SIG-M5 treated with dmso at 0.1 percent for 504 hours (cell line): ENCODE measurements at regions not wholly inside any gene's neighbourhood (a gene's known extent, or its start where the extent isn't known, plus 50 kb on each side); places are given as distances from the start of the nearest gene placed in this dataset.
"Not testable (repeated sequence)": the region's sequence is repeated elsewhere in the genome, so short reads cannot be mapped to it uniquely, and the experiment has no call there.

Experiments
- DNase-seq: peaks from one replicate; lab custom pipeline; 2025; ENCODE audit not compliant: unreplicated experiment; lab: John Stamatoyannopoulos, UW

DNA sequence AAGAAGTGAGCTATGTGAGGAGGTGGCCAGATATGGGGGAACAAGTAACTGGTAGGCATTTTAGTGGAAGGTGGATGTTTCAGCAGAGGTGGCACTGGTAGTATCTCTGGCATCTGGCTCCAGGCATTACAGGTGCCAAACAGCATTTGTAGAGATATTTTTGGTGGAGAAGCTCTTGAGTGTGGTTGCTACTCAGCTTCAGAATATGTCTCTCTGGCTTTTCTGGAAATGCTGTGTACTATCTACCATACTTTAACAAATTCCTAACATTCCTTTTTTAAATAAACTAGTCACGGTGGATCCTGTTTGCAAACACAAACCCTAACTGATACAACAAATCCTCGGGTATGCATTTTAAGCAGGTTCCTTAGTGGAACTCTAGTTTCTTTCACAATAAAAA is 128.0 kb downstream of the BARX2 start:
- DNase-seq: no peak

DNA sequence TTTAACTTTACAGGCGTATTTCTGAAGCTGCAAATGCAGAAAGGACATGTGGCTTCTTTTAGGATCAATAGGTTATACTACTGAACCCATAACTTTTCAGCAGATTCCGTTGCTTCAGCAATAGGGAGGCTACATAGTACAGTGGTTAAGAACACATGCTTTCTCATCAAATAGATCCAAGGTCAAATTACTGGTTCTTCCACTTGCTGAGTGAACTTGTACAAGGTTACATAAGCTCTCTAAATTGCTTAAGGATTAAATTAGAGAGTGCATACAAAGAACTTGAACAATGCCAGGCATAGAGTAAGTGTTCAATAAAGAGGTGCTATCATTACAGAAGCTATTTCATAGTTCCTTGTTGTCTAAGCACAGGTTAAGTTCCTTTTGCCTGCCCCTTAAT is 129.6 kb downstream of the BARX2 start:
- DNase-seq: no peak

DNA sequence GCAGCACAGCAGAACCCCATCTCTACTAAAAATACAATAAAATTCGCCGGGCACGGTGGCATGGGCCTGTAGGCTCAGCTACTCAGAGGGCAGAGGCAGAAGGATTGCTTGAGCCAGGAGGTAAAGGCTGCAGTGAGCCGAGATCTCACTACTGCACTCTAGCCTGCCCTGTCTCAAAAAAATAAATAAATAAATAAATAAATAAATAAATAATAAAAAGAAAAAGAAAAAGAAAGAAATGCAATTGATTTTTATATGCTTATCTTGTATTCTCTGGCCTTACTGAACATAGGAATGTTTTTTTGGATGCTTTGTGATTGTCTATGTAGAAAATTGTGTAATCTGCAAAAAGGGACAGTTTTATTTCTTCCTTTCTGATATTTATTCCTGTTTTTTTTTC is 132.5 kb downstream of the BARX2 start:
- DNase-seq: no peak

DNA sequence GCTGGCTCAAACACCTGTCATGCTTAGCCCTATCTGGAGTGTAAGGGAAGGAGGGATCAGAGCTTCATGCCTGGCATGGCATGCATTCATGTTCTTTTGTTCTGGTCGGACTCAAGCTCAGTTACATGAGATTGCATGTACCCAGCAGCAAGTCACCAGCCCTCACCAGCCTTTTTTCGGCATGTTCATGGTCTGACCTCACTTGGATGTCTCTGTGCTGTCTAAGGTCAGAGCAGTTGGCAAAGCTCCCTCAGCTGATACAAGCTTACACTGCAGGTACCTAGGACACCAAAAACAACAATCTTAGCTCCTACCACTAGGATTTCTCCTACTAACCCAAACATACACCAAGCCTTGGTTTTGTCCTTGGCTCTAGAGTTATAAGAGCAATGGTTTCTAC is 152.6 kb downstream of the BARX2 start:
- DNase-seq: no peak

DNA sequence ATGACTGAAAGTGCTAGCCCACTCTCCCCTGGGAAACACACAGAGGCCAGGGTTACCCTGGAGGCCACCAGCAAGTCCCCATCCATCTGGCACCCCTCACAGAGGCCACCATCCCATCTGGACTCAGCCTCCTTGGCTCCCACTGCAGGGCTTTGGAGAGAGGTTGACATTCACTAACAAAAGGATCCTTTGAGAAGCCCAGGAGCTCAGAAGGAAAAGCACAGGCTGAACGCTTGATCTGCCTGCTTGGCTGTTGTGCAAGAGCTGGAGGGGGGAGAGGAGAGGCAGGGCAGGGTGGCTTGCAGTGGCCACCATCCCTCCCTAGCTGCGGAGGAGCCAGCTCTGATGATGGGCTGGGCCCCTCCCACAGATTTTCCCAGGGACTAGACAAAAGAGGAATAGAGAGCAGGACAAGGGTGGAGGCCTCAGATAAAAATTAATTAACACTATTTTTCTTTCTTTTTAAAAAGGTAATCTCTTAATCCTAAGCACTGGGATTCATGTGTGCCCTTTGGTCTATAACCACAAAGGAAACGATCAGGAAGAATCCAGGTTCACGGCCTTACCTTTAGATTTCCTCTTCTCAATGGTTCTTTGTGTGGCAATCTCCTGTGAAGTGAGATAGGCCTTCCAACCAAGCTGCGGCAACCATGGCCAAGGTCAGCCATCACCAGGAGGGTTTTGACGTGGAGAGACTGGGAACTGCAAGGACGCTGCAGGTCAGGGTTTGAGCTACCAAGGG is 154.7 kb downstream of the BARX2 start:
- DNase-seq: no peak

DNA sequence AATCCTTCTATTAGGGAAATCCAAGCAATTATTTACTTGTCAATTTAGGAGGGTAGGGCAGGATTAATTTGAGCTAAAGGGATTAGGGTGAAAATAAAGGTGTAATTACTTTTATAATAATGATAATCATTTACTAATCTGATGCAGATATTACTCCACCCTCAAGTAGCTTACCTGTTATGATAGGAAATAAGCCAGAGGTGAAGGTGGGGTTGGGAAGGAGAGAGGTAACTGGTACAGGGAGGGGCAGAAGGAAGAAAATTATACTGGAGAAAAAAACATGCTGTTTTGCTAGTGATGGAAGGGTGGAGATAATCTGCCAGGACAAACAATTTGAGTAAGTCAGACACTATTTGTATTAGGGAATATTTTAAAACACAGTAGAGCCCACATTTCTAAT is 157.7 kb downstream of the BARX2 start:
- DNase-seq: no peak

DNA sequence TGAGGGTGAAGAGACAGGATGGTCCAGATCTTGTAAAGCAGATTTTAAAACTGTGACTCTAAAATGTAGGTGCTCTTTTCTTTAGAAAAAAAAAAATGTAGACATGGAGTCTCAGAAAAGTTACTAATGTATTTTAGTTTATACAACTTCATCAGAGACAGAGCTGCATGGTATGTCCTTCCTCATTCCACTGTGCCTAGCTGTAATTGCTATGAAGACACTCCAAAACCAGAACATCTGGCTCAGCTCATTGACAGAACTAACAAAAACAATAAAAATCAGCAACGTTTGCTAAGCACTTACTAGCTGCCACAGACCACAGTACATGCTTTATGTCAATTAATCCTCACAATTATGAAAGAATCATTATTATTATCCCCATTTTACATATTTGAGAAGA is 160.7 kb downstream of the BARX2 start:
- no peak for DNase-seq

DNA sequence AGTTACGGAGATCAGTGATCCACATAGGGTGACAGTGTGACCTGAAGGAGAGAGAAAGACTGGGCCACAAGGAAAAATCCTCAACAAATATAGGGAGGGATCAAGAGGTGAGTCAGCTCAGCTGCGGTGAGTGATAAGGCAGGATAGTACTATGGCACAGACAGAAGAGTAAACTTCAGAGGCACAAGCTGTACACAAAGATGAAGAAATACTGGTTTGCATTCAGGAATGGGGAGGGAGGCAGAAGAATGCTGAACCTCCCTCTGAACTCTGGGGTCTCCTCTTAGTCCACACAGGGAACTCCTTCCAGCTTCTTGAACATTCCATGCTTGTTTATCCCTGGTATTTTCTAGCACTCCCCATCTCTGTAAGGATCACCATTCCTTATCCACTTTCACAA is 162.7 kb downstream of the BARX2 start:
- DNase-seq: no peak

DNA sequence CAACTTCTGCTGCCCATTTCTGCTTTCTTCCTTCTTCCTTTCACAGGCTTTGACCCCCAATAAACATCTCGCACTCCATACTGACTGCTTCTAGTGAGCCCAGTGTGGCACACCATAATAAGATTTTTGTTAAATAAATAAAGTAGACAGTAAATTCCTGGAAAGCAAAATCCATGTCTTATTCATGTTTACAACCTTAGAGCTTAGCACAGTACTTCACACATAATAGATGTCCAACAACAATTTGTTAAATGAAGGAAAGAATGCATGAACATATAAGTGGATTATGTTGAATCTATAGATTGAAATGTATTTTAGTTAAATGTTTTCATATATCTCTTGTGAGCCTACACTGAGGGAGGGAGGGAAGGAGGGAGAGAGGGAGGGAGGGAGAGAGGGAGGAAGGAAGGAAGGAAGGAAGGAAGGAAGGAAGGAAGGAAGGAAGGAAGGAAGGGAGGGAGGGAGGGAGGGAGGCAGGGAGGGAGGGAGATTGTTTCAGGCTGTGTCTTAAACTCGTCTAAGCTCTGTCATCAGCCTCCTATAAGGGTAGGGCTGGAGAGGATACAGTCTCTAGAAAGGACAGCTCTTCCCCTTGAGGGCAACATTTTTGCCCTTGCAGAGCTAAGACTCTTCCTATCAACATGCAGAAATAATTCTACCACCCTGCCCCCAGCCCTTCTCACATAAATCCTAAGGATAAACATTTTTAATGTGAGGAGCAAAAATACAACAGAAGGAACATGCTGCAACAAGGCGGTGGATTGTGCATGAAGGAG is 168.1 kb downstream of the BARX2 start:
- no peak for DNase-seq

DNA sequence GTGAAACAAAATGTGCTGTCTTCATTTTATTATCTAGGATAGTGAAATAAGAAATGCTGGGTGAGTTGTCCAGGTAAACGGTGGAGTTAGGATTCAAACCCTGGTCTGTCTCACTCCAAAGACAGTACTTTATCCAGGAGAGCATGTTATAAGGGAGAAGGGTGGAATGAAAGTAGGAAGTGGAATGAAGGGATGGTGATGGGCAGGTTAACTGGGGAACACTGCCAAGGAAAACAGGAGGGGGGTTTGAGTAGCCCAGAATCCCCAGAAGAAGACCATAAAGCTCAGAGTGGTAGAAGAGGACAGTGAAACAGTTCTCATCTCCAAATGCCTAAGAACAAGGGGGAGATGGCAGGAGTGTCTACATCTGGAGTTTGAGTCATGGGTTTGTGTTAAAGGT is 169.0 kb downstream of the BARX2 start:
- DNase-seq: no peak

DNA sequence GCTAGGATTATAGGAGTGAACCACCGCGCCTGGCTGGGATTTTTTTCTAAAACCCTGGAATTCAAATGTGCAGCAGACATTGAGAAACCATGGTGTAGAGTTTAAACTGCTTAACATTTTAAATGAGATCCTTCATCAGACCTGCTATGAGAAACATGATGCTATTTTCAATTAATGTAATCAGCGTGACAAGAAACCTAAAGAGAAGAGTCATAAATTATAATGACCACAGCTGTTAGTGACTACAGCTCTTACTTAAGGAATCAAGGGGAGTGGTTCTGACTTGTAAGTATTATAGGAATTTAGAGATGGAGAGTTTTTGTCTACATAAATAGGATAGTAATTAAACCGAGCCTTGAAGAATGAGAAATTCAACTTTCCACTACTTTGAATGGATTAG is 170.6 kb downstream of the BARX2 start:
- no peak for DNase-seq

DNA sequence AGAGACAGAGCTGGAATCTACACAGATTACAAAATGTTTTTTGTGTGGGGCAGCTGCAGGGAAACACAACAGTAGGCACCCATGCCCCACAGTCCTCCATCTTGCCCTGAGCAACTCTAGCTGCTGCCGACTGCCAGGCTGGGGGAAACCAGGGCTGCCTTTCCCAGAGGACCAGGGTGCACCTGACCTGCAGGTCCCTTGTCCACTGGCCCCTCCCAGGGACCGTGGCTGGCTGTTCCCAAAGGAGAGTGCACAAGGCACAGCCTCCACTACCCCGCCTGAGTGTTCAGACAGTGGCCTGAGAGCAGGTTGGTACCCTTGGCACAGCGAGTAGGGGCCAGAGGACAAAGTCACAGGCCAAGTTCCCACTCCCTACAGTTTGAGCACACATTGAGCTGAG is 181.8 kb downstream of the BARX2 start:
- DNase-seq: no peak

DNA sequence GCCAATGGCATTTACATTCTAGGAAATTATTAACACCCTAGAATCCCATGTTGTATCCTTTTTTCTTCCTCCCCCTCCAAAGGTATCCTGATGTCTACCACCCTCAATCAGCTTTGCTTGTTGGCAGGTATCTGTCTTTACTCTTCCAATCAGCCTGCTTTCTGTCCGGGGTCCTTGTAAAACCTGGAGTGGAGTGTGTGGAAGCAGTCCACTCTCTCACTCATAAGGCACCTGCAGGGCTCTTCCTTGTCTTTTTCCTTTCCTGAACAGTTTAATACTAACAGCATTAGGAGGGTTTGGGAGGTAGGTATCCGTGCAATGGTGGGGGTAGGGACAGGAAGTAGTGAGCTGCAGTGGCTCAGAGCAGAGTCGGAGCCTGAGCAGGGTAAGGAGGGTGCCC is 193.4 kb downstream of the BARX2 start:
- DNase-seq: no peak

DNA sequence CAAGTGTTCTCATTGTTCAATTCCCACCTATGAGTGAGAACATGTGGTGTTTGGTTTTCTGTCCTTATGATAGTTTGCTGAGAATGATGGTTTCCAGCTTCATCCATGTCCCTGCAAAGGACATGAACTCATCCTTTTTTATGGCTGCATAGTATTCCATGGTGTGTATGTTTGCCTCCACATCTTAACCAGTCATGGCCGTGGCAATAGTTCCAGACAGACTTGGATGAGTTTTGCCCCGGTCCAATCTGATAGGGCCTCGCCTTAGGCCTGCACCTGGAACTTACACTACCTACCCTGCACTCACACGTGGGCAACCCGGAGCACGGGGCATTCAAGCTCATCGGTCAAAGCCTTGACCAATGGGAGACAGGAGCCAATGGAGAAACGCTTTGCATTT is 197.0 kb downstream of the BARX2 start:
- not testable (repeated sequence) for DNase-seq

DNA sequence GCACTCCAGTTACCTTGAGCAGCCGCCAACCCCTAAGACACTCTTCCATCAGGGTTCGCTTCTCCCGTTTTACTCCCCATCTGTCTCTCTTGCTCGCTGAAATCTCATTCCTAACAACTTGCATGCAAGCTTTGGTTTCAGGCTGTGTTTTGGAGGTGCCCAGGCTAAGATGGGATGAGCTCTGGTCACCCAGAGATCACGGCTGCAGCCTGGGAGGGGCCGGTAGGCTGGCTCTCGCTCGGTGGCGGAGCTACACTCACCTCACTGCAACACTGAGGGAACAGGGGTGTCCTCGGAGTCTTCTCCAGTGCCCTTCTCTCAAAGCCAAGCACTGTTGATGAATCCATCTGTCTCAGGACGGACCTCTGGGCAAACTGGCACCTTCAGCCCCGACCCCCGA is 197.5 kb downstream of the BARX2 start:
- no peak for DNase-seq

DNA sequence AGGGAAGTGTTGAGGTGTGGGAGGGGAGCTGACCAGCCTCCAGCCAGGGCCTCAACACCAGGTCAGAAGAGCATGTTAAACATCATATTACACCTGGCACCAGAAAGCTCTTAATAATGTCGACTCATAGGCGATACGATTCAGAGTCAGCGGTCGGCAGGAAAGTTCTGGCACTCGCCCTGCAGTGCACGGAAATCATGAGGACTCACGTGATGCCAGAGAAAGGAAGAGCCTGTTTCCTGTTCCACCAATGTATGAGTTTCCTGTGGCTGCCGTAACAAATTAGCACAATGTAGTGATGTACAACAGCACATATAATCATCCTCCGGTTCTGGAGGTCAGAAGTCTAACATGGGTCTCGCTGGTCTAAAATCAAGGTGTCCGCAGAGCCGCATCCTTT is 198.8 kb downstream of the BARX2 start:
- no peak for DNase-seq

DNA sequence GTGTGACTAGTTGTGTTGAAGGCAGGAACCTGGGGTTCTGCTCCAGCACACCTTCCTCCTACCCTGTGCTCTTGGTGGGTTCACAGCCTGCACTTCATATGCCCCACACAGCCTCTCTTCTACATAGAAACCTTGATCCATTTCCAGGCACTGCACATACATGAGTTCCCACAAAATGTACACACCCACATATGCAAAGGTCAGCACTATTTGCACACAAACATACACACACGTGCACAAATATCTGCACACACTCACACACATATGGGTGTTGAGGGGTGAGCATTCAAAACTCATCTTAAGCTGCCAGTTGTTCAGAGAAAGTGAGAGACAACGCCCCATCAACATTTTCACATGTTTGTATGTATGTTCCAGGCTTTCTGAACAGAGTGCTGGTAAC is 201.0 kb downstream of the BARX2 start:
- DNase-seq: no peak

DNA sequence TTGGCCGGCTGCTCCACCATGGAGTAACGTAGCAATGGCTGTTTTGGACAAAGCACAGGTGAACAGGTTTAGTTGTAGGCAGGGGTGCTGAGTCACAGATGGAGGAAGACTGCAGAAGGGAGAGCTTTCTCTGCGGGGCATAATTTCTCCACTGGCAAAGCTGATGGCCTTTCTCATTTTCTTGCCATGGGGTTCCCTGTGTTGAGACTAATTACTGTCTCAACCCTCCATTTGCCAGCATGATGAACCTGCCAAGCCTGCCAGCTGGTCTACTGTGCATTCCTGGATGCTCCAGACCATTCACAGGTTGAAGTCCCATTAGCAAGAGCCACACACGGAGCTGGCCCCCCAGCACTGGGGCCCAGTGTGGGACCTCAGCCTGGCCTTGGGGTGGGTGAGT is 202.4 kb downstream of the BARX2 start:
- no peak for DNase-seq

DNA sequence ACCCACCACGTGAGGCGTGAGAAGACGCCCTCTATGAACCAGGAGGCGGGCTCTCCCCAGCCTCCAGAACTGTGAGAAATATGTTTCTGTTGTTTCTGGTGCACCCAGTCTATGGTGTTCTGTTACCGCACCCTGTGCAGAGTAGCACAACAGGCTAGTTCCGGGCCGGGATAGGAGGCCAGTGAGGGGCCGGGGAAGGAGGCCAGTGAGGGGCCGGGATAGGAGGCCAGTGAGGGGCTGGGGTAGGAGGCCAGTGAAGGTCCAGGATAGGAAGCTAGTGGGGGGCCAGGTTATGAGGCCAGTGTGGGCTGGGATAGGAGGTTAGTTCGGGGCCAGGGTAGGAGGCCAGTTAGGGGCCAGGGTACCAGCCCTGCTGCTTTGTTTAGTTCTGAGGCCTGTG is 204.6 kb downstream of the BARX2 start:
- DNase-seq: no peak

DNA sequence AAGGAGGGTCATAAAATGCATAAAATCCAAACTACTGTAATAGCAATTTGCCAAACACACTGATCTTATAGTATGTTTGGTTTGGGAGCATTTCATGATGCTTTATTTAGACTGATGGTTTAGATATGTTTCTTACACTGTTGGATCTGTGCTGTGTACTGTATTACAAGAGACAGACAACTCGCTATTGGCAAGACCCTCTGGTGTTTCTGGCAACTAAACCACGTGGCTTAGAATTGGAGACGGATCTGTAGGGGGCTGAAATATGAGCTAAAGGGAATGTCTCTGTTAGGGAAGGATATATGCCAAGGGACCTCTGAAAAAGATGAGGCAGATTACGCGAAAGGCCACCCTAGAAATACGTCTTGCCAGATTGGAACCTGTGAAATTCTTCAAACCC is 208.7 kb downstream of the BARX2 start:
- no peak for DNase-seq

DNA sequence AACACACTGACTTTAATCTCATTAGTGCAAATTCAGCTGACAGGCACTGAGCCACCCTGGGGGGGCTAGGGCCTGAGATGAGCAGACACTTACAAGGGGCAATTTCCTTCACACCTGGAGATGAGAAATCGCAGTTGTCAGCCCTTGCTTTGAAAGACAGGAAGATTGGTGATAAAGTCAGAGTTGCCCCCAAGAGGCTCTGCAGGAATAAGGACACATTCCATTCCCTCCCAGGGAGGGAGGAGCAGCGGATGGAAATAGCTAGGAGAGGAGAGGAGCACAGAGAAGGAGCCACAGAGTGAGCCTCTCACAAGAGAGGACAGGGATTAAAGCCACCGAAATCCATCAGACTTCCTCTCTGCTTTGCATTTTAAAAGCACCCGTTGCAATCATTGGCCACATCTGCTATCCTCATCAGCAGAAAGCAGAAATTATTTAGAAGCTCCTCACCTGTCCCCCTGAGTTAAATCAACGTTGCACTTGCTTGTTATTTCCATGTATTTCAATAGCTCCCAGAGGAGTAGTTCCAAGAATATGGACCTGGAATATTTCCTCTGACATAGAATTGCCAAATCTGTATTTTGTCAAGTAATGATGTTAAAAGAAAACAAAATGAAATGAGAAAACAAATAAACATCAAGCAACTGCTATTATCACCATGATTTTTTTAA is 213.7 kb downstream of the BARX2 start:
- DNase-seq: no peak

DNA sequence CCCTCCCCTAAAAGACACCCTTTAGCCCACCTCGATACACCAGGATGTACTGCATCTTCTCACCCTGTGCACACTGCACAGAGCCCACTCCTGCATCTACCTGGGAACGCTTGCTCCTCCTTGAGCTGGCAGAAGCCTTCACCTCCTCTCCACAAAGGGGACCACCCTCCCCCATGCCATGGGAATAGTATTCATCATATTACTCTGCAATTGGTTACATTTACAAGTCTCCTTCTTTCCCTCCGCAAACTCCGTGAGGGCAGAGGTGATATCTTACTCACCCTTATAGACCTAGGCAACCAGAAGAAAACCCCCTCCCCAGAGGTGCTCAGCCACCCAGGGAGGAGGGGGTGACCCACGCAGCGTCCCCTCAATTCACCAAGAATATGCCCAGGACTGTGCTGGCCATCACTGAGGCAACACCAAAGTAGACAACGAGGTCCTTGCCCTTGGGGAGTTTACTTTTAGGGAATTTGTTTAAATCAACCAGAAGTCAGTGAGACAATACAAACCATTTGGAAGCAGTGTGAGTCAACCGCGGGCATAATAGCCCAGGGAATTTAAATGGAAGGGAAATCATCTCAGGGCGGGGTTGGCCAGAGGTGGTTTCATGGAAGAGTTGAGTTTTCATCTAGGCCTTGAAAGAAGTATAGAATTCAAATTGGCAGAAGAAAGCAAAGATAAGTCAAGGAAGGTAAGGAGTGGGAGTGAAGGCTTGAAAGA is 214.5 kb downstream of the BARX2 start:
- no peak for DNase-seq
